NB4 (cell line): ENCODE measurements at regions not wholly inside any gene's neighbourhood (a gene's known extent, or its start where the extent isn't known, plus 50 kb on each side); places are given as distances from the start of the nearest gene placed in this dataset.

ENCODE experiments used
- DNase-seq: peaks from one replicate; pipeline ENCODE4 v3.0.0; 2010; ENCODE audit warnings: low read depth
- H3K4me3 ChIP-seq: one replicate; pipeline ENCODE4 v1.5.1; 2011; ENCODE audit warnings: mild to moderate bottlenecking, low read depth, low read length, moderate library complexity
- MYC ChIP-seq: IDR thresholded peaks from 2 replicates; pipeline ENCODE4 v1.6.1; 2011; ENCODE audit warnings: low read depth, low read length
- POLR2A ChIP-seq: IDR thresholded peaks from 2 replicates; pipeline ENCODE4 v1.6.1; 2011; ENCODE audit warnings: mild to moderate bottlenecking; ENCODE audit not compliant: insufficient read length; ENCODE audit errors: extremely low read depth
- TF ChIP-seq, protein P1 (sequence below): IDR thresholded peaks from one replicate; pipeline ENCODE4 v1.5.1; 2012; ENCODE audit warnings: low read depth, low read length
- TF ChIP-seq, protein P2 (sequence below): IDR thresholded peaks from 2 replicates; pipeline ENCODE4 v1.6.1; 2011; ENCODE audit warnings: low read depth, low read length

DNA sequence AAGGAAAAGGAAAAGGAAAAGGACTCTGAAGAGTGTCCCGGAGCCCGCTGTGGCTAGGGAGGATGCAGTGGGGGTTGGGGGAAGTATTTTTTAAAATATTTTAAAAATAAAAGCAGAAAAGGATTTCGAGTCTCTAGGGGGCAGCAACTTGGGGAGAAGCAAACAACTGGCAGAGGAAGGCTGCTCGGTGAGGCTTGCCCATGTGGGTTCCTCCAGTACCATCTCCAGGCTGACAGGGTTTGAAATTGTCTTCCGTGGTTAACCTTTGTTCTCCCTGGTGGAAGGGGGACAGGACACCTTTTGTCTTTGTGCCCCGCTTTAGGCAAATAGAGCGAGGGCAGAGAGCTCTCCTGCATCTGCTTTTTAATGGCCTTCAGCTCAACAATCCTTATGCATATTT lies 60.4 kb upstream of the SNX9 start:
- peak; percentile 34 for DNase-seq
- H3K4me3 ChIP-seq, result no peak overlapping the region
- TF ChIP-seq MYC, result no peak
- TF ChIP-seq, protein P1, sequence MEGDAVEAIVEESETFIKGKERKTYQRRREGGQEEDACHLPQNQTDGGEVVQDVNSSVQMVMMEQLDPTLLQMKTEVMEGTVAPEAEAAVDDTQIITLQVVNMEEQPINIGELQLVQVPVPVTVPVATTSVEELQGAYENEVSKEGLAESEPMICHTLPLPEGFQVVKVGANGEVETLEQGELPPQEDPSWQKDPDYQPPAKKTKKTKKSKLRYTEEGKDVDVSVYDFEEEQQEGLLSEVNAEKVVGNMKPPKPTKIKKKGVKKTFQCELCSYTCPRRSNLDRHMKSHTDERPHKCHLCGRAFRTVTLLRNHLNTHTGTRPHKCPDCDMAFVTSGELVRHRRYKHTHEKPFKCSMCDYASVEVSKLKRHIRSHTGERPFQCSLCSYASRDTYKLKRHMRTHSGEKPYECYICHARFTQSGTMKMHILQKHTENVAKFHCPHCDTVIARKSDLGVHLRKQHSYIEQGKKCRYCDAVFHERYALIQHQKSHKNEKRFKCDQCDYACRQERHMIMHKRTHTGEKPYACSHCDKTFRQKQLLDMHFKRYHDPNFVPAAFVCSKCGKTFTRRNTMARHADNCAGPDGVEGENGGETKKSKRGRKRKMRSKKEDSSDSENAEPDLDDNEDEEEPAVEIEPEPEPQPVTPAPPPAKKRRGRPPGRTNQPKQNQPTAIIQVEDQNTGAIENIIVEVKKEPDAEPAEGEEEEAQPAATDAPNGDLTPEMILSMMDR, result no peak
- TF ChIP-seq, protein P2, sequence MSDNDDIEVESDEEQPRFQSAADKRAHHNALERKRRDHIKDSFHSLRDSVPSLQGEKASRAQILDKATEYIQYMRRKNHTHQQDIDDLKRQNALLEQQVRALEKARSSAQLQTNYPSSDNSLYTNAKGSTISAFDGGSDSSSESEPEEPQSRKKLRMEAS, result no peak
- TF ChIP-seq POLR2A, result no peak

DNA sequence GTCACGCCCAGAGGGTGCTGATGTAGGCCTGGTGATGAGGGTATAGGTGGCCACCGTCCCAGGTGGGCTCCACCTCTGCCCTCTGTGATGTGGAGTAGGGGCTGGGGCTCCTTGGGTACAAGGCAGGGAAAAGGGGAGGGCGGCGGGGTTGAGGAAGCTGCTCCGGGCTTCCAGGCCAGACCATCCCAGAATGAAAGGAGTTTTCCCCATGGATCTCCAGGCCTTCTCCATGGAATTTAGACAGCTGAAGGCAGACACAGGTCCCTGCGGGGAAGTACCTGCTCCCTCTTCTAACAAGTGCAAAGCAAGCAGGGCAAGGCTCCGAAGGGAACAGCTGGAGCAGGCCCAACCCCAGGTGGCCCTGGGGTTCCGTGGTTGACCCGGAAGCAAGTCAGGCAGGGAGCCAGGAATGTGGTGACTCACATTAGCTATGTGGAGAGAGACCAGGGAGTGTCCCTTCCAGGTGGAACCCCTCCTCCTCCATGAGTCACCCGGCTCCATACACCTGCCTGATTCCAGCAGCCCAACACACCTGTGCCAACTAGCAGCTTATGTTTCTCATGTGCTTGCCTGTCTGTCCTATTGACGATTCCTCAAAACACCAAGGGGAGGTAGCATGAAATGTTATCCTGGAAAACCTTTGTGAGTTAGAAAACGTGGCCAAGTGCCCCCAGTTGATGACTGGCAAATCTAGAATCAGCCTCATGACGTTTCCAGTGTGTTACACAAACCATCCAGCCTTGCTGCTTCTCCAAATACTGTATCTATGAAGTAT lies 59.7 kb upstream of the SNX9 start:
- no peak for DNase-seq
- no peak overlapping the region for H3K4me3 ChIP-seq

DNA sequence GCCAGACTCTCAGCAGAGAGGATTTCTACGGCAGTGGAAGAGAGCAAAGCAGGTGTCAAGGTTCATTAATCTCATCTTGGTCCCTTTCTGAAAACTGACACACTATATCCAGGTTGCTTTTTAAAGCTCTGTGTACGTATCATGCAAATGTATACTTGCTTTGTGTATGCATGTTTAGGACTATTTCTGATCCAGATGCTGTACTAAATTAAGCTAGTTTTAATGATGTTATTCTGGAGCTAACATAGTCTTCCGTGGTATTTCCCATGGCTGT lies 59.2 kb upstream of the SNX9 start:
- no peak overlapping the region for H3K4me3 ChIP-seq
- TF ChIP-seq, protein P1, result no peak
- TF ChIP-seq, protein P2, result no peak
- TF ChIP-seq POLR2A (no peak), MYC (no peak)
- no peak for DNase-seq

More for the DNA sequence above, 59.7 kb upstream of the SNX9 start:
- TF ChIP-seq MYC (no peak), POLR2A (no peak)
- TF ChIP-seq, protein P2, result no peak
- TF ChIP-seq, protein P1, result no peak

DNA sequence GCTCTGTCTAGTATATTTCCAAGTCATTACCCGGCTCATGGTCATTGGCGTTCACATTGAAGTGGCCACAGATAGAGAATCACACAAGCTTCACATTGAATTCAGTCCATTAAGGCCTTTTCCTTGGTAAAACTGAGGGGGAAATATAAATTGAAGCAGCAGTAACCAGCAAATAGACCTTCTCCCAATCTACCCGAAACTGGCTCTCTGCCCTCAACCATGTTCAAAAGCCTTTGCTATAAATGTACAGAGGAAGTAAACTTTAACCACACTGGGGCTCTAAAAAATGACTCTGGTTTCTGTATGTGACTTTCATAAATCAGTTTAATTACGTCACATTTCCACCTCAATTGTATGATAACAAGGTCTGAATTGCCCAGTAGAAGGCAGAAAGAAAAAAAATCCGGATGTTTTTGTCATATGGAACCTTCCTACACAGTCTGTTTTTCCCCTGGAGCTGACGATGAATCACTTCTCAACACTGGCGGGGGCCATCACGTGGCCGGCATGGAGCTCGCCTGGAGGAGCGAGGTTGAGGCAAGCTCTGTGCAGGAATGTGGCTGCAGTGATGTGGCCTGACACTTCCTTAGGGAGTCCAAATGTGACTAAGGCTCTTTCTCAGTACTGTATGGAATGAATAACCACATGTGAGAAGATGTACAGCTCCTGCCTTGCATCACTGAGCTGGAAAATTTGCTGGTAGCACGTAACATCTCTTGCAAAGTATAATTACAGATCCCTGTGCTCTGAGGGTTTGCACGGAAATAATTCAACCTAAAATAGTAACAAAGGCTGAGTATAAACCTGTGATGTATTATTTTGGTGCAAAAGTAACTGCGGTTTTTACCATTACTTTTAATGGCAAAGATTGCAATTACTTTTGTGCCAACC lies 58.6 kb upstream of the SNX9 start:
- TF ChIP-seq, protein P2, result peak; percentile 87
- TF ChIP-seq, protein P1, result no peak
- H3K4me3 ChIP-seq, result peak overlapping the region; percentile 21
- DNase-seq, result peak; percentile 81

DNA sequence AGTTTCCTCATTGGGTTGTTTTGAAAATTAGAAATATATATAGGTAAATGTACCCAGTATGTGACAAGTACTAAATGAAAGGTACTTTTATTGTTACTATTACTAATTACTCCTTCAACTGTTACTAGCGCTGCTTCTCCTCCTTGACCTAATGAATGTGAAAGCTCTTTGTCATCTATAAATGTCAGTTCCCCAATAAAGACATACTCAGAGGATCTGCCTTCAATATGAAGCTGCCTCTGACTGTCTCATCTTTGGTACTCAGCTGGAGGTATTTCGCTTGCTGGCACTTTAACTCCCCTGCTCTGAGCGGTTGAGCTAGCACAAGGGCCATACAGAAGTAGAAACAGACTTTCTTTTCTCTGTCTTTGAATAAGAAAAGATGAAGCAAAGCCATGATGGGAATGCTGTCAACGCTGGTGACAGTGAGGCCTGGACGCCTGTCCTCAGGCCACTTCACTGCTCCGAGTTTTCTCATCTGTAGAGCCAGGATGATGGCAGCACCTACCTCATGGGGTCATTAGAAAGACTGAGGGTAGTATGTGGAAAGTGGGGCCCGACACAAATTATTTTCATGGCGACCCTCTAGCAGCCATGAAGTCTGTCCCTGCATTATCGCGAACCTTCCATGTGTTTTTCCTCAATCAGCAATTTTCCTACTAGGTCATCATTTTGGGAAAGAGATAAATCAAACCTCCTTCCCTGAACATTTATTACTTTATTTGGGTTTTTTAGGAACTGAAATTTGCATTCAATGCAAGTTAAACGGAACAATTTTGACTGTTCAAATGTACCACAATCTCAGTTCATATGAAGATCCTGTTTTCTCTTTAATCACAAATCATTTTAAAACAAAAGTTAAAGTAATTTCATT lies 55.9 kb upstream of the SNX9 start:
- TF ChIP-seq, protein P1, result no peak
- TF ChIP-seq MYC (no peak), POLR2A (no peak)
- H3K4me3 ChIP-seq, result no peak overlapping the region
- no peak for DNase-seq
